Activated T-helper 17 cell treated with anti-CD3 and anti-CD28 coated beads, Interleukin-2, amount 50 U/mL, for 72 hours (primary cell): ENCODE measurements at regions not wholly inside any gene's neighbourhood (a gene's known extent, or its start where the extent isn't known, plus 50 kb on each side); places are given as distances from the start of the nearest gene placed in this dataset.

Experiments
- ATAC-seq: fragments of 150-1000 bp; cut with Tn5 transposase; replicated peaks from 2 replicates; pipeline ENCODE4 v1.10.0; 2021; ENCODE audit warnings: mild to moderate bottlenecking, moderate library complexity
- H3K27ac Mint-ChIP-seq: one replicate; pipeline ENCODE4 v1.8.0; 2022; ENCODE audit warnings: mixed read lengths
- H3K27me3 Mint-ChIP-seq: one replicate; pipeline ENCODE4 v1.8.0; 2022; ENCODE audit warnings: mixed read lengths
- H3K36me3 Mint-ChIP-seq: one replicate; pipeline ENCODE4 v1.8.0; 2022; ENCODE audit warnings: low read depth, mild to moderate bottlenecking, mixed read lengths
- H3K4me1 Mint-ChIP-seq: one replicate; pipeline ENCODE4 v1.8.0; 2022; ENCODE audit warnings: mixed read lengths
- H3K4me3 Mint-ChIP-seq: one replicate; pipeline ENCODE4 v1.8.0; 2022; ENCODE audit warnings: mild to moderate bottlenecking, mixed read lengths
- H3K9me3 Mint-ChIP-seq: one replicate; pipeline ENCODE4 v1.8.0; 2022; ENCODE audit warnings: mixed read lengths

DNA sequence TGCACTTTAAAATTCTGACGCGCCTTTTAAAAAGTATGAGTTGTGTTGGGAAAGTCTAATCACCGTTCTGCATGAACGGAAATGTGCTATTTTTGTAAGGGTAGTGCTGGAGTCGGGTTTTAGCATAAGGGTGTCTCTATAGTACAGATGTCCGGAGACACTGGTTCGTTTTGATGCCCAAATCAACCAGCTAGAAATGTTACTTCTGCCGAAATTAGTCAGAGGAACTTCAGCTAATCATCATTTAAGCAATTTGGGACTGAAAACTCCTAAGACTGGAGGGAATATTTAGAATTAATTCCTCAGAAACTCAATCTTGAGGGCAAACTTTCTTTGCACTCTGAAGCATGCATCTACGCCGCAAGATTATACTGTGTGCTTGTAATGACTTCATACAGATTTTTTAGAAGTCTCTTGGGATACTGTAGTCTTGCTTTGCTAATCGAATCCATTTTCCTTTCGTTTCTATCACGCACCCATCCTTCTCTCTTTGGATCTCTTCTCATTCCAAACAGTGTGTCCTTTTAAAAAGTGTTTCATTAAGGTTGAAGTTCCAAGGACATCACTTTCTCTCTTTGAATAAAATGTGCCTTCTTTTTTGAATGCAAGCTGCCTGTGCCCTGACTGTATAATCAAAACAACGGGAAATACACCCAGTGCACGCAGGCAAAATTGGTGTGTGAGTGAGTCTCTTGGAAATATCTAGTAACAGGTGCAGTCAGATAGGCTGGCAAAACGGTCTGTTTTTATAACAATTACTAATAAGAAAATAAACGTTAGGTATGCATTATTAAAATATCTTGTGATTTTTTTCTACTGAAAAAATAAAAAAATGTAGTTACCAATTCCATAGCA lies 270.9 kb upstream of the TCF4 start:
- H3K27me3 Mint-ChIP-seq, result no peaks in the 10 kb centered on the region
- no peak for ATAC-seq
- no peaks in the 10 kb centered on the region for H3K36me3 Mint-ChIP-seq
- no peaks in the 10 kb centered on the region for H3K4me1 Mint-ChIP-seq
- H3K9me3 Mint-ChIP-seq, result peaks cover 19% of the 10 kb centered on the region
- no peak overlapping the region for H3K4me3 Mint-ChIP-seq
- H3K27ac Mint-ChIP-seq, result no peak overlapping the region

DNA sequence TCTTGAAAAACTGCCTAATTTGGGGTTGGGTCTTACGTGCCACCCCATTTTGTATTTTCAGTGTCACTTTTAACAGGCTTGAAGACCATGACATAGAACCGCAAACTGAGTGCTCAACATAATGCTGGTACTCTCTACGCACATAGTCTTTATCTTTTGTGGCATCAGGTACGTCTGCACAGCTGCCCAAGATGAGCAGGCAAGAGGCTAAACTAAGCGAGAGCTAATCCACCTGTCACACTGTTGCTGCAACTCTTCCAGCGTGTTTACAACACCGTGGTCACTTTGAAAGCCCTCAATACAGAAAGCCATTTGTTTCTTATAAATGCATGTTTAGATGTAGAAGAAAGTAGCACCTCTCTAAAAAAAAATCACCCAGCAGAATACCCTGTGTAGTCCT lies 270.0 kb upstream of the TCF4 start:
- Mint-ChIP-seq H3K27me3 (no peaks in the 10 kb centered on the region), H3K4me1 (no peaks in the 10 kb centered on the region), H3K36me3 (no peaks in the 10 kb centered on the region), H3K9me3 (peaks cover 15% of the 10 kb centered on the region), H3K27ac (no peak overlapping the region), H3K4me3 (no peak overlapping the region)
- no peak for ATAC-seq

DNA sequence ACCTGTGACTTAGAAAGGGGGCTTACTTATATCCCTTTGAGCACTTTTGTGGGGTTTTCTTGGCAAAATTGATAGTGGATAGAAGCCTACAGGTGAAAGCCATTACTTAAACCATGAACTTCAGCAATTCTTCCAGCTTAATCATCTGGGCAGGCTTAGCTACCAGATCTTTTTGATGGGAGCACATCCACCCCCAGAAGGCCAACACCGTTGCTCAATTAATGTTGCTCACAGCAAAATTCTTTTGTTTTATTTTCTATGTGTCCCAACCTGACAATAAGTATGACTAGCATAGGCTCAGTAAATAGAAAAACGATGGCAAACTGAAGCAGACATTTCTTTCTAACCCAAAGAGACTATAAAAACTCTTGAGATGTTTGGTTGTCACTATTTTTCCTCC lies 269.4 kb upstream of the TCF4 start:
- no peak for ATAC-seq

DNA sequence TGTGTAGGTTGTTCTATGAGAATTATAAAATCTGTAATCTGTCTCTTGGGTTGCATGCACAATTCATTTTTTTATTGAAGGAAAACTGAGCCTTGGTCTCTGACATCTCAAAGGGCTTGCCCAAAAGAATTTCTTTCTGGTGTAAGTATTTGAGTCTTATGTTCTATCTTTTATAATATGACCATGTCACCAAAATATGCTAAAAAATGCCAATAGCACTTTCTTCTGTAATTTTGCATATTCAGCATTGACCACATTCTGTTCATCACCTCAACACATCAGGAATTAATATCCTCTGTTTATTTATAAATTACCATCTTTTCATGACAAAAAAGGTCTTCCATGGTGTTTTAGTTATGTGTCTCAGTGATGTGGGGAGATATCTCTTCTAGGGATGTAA lies 268.7 kb upstream of the TCF4 start:
- no peaks in the 10 kb centered on the region for H3K36me3 Mint-ChIP-seq
- H3K27ac Mint-ChIP-seq, result no peak overlapping the region
- no peaks in the 10 kb centered on the region for H3K4me1 Mint-ChIP-seq
- ATAC-seq, result no peak
- H3K27me3 Mint-ChIP-seq, result no peaks in the 10 kb centered on the region
- H3K9me3 Mint-ChIP-seq, result peaks cover 17% of the 10 kb centered on the region
- H3K4me3 Mint-ChIP-seq, result no peak overlapping the region

More for the DNA sequence above, 269.4 kb upstream of the TCF4 start:
- H3K27me3 Mint-ChIP-seq, result no peaks in the 10 kb centered on the region
- H3K4me3 Mint-ChIP-seq, result no peak overlapping the region
- peaks cover 15% of the 10 kb centered on the region for H3K9me3 Mint-ChIP-seq
- H3K36me3 Mint-ChIP-seq, result no peaks in the 10 kb centered on the region
- no peak overlapping the region for H3K27ac Mint-ChIP-seq
- no peaks in the 10 kb centered on the region for H3K4me1 Mint-ChIP-seq

DNA sequence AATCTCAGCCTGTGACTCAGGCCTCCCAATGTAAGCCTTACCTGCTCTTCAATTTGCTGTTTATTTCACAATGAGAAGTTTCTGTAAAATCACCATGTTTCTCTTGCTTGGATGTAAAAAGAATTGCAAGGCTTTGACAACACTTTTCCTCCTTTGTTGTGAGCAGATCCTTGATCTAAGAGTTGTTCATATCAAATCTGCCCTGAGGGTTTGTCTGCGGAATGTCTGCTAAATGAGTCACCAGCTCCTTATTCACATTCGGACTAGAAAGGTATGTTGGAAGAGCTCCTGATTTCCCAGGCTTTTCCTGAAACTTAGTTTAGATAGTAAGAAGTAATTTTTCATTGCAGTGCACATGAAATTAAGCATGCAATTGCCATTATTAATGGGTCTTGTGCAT lies 268.2 kb upstream of the TCF4 start:
- no peak overlapping the region for H3K4me3 Mint-ChIP-seq
- no peaks in the 10 kb centered on the region for H3K27me3 Mint-ChIP-seq
- H3K36me3 Mint-ChIP-seq, result no peaks in the 10 kb centered on the region
- H3K9me3 Mint-ChIP-seq, result peaks cover 17% of the 10 kb centered on the region
- ATAC-seq, result no peak
- no peaks in the 10 kb centered on the region for H3K4me1 Mint-ChIP-seq
- H3K27ac Mint-ChIP-seq, result no peak overlapping the region

DNA sequence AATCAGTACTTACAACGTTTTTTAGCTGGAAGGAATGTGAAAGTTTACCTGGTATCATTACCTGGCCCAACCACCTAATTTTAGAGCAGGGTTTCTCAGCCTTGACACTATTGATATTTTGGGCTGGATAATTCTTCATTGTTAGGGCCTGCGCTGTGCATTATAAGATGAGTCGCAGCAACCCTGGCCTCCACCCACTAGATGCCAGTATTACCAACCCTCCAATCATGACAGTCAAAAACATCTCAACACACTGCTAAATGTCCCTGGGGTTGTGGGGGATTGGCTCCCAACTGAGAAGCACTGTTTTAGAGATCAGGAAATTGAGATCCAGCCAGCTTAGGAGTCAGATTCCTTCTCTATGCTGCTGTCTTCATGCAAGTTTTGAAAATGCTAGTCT lies 265.3 kb upstream of the TCF4 start:
- peaks cover 17% of the 10 kb centered on the region for H3K9me3 Mint-ChIP-seq
- no peak overlapping the region for H3K4me3 Mint-ChIP-seq
- ATAC-seq, result no peak
- H3K4me1 Mint-ChIP-seq, result no peaks in the 10 kb centered on the region
- H3K27ac Mint-ChIP-seq, result no peak overlapping the region
- H3K27me3 Mint-ChIP-seq, result no peaks in the 10 kb centered on the region
- H3K36me3 Mint-ChIP-seq, result no peaks in the 10 kb centered on the region

DNA sequence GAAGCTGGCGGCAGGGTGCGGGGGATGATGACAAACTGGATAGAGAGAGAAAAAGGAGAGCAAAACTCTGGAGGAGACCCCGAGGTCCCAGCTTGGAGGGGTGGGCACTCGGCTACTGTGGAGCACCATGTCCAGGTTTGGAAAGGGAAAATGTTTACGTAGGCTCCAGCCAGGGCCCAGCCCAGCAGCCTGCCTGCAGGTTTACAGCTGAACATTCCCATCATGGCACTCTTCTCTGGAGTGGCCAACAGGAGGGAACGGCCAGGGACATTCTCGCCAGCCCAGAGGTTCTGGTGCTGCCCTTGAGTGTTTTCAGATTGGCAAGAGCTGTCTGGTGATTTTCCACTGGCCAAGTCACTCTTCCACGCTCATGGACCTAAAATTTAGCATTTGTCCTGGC lies 262.9 kb upstream of the TCF4 start:
- no peaks in the 10 kb centered on the region for H3K36me3 Mint-ChIP-seq
- H3K27ac Mint-ChIP-seq, result no peak overlapping the region

DNA sequence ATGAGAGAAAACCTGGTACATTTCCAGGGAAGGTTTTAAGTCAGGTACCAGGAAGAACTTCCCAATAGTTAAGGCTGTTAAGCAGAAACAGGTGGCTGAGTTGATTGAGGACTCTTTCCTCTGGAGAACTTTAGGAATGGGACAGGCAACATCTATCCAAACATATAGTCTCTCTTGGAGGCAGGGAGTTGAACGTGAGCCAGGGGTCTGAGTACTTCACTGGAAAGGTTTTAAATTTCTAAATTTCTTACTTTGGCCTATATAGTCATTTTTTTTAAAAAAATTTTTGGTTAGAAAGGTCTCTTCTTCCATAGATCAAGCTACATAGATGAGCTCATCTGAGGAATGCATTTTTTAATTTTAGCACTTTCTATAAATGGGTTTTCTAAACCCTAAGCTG lies 261.4 kb upstream of the TCF4 start:
- no peak overlapping the region for H3K4me3 Mint-ChIP-seq
- no peak overlapping the region for H3K27ac Mint-ChIP-seq
- H3K36me3 Mint-ChIP-seq, result no peaks in the 10 kb centered on the region
- no peak for ATAC-seq
- H3K27me3 Mint-ChIP-seq, result no peaks in the 10 kb centered on the region
- H3K4me1 Mint-ChIP-seq, result no peaks in the 10 kb centered on the region
- peaks cover 20% of the 10 kb centered on the region for H3K9me3 Mint-ChIP-seq

More for the DNA sequence above, 262.9 kb upstream of the TCF4 start:
- Mint-ChIP-seq H3K9me3 (peaks cover 29% of the 10 kb centered on the region), H3K27me3 (no peaks in the 10 kb centered on the region), H3K4me1 (no peaks in the 10 kb centered on the region), H3K4me3 (no peak overlapping the region)
- no peak for ATAC-seq

DNA sequence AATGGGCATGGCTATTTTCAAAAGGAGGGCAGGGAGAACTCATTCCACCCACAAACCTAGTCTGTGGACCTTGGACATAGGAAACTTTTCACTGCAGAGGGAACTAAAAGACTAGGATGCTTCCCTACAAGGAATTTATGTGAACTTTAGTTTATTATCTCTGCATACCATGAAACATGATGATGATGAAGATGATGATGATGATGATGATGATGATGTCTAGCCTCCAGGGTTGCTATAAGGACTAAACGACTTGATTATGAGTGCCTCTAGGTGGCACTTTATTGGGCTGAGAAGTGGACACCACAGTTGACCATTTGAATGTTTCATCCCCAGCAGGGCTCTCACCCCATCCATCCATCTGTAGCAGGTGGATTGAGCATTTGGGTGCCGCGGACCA lies 260.0 kb upstream of the TCF4 start:
- Mint-ChIP-seq H3K36me3 (no peaks in the 10 kb centered on the region), H3K4me1 (no peaks in the 10 kb centered on the region), H3K27ac (no peak overlapping the region), H3K4me3 (no peak overlapping the region), H3K9me3 (peaks cover 20% of the 10 kb centered on the region), H3K27me3 (no peaks in the 10 kb centered on the region)
- no peak for ATAC-seq

DNA sequence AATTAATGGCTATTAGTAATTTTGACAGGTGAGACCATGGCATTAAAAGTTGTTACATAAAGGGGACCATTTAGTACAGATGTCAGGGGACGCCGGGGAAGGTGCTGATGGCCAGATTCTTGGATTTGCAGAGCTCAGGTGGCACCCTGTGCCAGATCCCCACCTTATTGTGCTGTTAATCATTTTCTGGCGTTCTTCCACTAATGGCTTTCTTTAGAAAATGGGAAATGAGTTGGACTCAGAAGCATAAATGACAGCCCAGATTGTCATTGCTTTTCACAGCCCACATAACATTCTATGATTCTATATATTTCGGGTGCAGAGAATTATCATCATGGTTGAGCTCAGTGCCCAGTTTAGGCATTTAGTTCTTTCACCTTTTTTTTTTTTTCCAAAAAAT lies 257.2 kb upstream of the TCF4 start:
- Mint-ChIP-seq H3K27me3 (no peaks in the 10 kb centered on the region), H3K9me3 (peaks cover 18% of the 10 kb centered on the region), H3K36me3 (no peaks in the 10 kb centered on the region), H3K4me1 (no peaks in the 10 kb centered on the region), H3K27ac (no peak overlapping the region), H3K4me3 (no peak overlapping the region)
- ATAC-seq, result no peak

DNA sequence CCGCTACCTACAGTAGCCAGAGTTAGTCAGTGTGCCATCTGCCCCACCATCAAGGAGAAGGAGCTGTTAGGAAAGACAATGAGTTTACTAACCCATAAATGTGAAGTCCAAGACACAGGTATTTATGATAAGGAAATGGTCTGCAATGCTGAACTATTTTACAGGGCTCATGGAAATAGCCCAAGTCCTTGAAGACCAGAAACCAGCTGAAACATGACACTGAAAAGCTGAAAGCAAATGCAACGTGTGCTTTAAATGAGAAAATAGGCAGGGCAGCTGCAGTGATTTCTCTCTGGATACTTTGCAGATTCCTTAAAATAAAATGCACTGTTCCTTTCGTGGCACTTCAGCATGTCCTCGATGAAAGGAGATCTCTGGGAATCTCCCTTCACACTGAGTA lies 256.4 kb upstream of the TCF4 start:
- no peak for ATAC-seq
- H3K36me3 Mint-ChIP-seq, result no peaks in the 10 kb centered on the region
- no peaks in the 10 kb centered on the region for H3K4me1 Mint-ChIP-seq
- peaks cover 25% of the 10 kb centered on the region for H3K9me3 Mint-ChIP-seq
- no peak overlapping the region for H3K4me3 Mint-ChIP-seq
- H3K27ac Mint-ChIP-seq, result no peak overlapping the region
- H3K27me3 Mint-ChIP-seq, result no peaks in the 10 kb centered on the region

DNA sequence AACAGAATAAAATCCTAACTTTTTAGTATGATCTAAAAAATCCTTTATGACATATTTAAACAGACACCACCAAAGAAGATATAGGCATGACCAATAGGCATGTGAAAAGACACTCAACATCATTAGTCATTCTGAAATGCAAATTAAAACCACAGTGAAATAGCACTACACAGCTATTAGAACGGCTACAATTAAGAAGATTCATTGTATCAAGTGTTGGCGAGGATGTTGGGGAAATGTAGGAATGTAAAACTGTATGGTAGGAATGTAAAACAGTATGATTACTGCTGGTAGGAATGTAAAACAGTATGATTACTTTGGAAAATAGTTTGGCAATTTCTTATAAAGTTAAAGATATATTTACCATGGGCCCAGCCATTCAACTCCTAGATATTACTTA lies 253.3 kb upstream of the TCF4 start:
- peaks cover 23% of the 10 kb centered on the region for H3K9me3 Mint-ChIP-seq
- no peak overlapping the region for H3K4me3 Mint-ChIP-seq
- H3K4me1 Mint-ChIP-seq, result no peaks in the 10 kb centered on the region

DNA sequence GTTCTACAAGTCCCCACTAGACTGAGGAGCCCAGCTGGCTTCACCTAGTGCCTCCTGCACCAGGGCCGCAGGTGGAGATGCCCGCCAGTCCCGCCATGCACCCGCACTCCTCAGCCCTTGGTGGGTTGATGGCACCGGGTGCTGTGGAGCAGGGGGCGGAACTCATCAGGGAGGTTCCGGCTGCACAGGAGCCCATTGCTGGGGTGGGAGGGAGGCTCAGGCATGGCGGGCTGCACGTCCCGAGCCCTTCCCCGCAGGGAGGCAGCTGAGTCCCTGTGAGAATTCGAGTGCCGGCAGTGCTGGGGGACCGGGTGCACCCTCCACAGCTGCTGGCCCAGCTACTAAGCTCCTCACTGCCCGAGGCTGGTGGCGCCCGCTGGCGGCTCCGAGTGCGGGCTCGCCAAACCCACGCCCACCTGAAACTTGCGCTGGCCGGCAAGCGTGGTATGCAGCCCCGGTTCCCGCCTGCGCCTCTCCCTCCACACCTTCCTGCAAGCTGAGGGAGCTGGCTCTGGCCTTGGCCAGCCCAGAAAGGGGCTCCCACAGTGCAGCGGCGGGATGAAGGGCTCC lies 252.7 kb upstream of the TCF4 start:
- no peak overlapping the region for H3K27ac Mint-ChIP-seq
- ATAC-seq, result no peak
- H3K9me3 Mint-ChIP-seq, result peaks cover 21% of the 10 kb centered on the region
- H3K36me3 Mint-ChIP-seq, result no peaks in the 10 kb centered on the region
- H3K4me3 Mint-ChIP-seq, result no peak overlapping the region
- no peaks in the 10 kb centered on the region for H3K27me3 Mint-ChIP-seq
- no peaks in the 10 kb centered on the region for H3K4me1 Mint-ChIP-seq

More for the DNA sequence above, 253.3 kb upstream of the TCF4 start:
- ATAC-seq, result no peak
- no peaks in the 10 kb centered on the region for H3K27me3 Mint-ChIP-seq
- no peaks in the 10 kb centered on the region for H3K36me3 Mint-ChIP-seq
- no peak overlapping the region for H3K27ac Mint-ChIP-seq

DNA sequence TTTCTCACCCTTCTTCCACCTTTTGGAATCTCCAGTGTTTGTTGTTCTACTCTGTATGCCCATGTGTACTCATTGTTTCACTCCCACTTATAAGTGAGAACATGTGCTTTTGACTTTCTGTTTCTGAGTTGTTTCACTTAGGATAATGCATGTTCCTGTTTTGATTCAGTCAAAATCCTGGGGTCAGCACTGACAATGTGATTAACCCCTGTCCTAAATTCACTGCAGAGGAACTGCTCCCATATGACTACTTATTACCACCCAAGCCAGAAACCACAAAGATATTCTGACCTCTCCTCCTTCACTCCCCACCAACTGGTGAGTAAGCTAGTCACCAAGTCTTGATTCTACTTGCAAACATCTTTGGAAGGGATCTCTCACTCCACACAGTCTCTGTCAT lies 251.4 kb upstream of the TCF4 start:
- H3K9me3 Mint-ChIP-seq, result peaks cover 24% of the 10 kb centered on the region
- no peaks in the 10 kb centered on the region for H3K27me3 Mint-ChIP-seq
- H3K36me3 Mint-ChIP-seq, result no peaks in the 10 kb centered on the region
- H3K4me1 Mint-ChIP-seq, result no peaks in the 10 kb centered on the region
- no peak overlapping the region for H3K27ac Mint-ChIP-seq
- no peak overlapping the region for H3K4me3 Mint-ChIP-seq
- no peak for ATAC-seq

DNA sequence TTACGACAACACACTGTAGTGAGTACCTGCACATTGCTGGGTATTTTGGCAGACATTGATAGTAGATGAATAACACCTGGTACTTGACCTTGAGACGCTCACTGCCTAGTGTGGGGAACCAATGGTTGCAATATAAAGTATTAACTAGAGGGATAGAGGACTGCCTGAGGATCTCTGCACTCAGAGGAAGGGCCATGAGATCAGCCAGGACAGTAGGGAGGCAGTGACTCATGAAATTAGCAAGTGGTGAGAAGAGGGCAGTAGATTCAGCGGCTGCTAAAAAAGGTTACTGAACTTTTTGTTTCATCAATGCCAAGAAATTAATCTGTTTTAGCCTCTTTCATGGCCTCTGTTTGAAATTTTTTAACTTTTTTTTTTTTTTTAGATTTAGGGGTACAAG lies 250.8 kb upstream of the TCF4 start:
- ATAC-seq, result no peak
- no peaks in the 10 kb centered on the region for H3K27me3 Mint-ChIP-seq

More for the DNA sequence above, 250.8 kb upstream of the TCF4 start:
- no peak overlapping the region for H3K4me3 Mint-ChIP-seq
- H3K36me3 Mint-ChIP-seq, result no peaks in the 10 kb centered on the region
- no peak overlapping the region for H3K27ac Mint-ChIP-seq
- H3K9me3 Mint-ChIP-seq, result peaks cover 25% of the 10 kb centered on the region
- no peaks in the 10 kb centered on the region for H3K4me1 Mint-ChIP-seq
